Liver (tissue), 8 donors: ENCODE measurements at regions not wholly inside any gene's neighbourhood (a gene's known extent, or its start where the extent isn't known, plus 50 kb on each side); places are given as distances from the start of the nearest gene placed in this dataset.

Experiments
- DNase-seq: peaks from one replicate; pipeline ENCODE4 v3.0.0-alpha.2; 2017; ENCODE audit warnings: low spot score
- H3K27ac ChIP-seq, 2 donors: one replicate each; pipeline ENCODE4 v1.7.0; 2013; ENCODE audit warnings: inconsistent platforms in 2 of 2, low read length in 2 of 2, control low read depth in 1 of 2, low read depth in 1 of 2, mild to moderate bottlenecking in 1 of 2
- H3K27me3 ChIP-seq, 4 donors: one replicate each; pipeline versions ENCODE4 v1.6.1 to v1.7.0; 2013; ENCODE audit warnings: low read length in 3 of 4, inconsistent platforms in 1 of 4, mild to moderate bottlenecking in 1 of 4, moderate library complexity in 1 of 4; ENCODE audit not compliant: control insufficient read depth in 4 of 4, insufficient read depth in 4 of 4
- H3K36me3 ChIP-seq, 4 donors: one replicate each; pipeline versions ENCODE4 v1.6.1 to v1.7.0; 2013; ENCODE audit warnings: low read length in 3 of 4, mild to moderate bottlenecking in 3 of 4, low read depth in 1 of 4, moderate library complexity in 1 of 4; ENCODE audit not compliant: control insufficient read depth in 4 of 4, insufficient read depth in 3 of 4
- H3K4me1 ChIP-seq, 4 donors: one replicate each; pipeline versions ENCODE4 v1.6.1 to v1.7.0; 2013; ENCODE audit warnings: low read length in 3 of 4, mild to moderate bottlenecking in 3 of 4, moderate library complexity in 1 of 4; ENCODE audit not compliant: control insufficient read depth in 4 of 4, insufficient read depth in 4 of 4
- H3K4me3 ChIP-seq, 3 donors: one replicate each; pipeline versions ENCODE4 v1.6.1 to v1.7.0; 2013; ENCODE audit warnings: low read length in 3 of 3, control low read depth in 1 of 3, low read depth in 1 of 3, mild to moderate bottlenecking in 1 of 3
- H3K9ac ChIP-seq, 2 donors: one replicate each; pipeline ENCODE4 v1.7.0; 2013; ENCODE audit warnings: low read length in 2 of 2, mild to moderate bottlenecking in 2 of 2, moderate library complexity in 2 of 2, control low read depth in 1 of 2, low read depth in 1 of 2
- H3K9me3 ChIP-seq, 4 donors: one replicate each; pipeline versions ENCODE4 v1.6.1 to v1.7.0; 2013; ENCODE audit warnings: low read length in 3 of 4; ENCODE audit not compliant: control insufficient read depth in 4 of 4
- EGR1 ChIP-seq, 2 donors: IDR thresholded peaks; 2 replicates each; pipeline ENCODE4 v1.6.1; 2016 to 2018; ENCODE audit warnings: antibody characterized with exemption in 2 of 2, low read depth in 2 of 2
- FOXA1 ChIP-seq: IDR thresholded peaks from 2 replicates; pipeline ENCODE4 v1.6.1; 2016; ENCODE audit warnings: antibody characterized with exemption
- FOXA2 ChIP-seq: IDR thresholded peaks from 2 replicates; pipeline ENCODE4 v1.6.1; 2016; ENCODE audit warnings: antibody characterized with exemption
- HNF4A ChIP-seq, 2 donors: conservative IDR thresholded peaks; 2 replicates each; pipeline ENCODE4 v1.6.1; 2016; ENCODE audit warnings: antibody characterized with exemption in 2 of 2, mild to moderate bottlenecking in 2 of 2
- HNF4G ChIP-seq: IDR thresholded peaks from 2 replicates; pipeline ENCODE4 v1.6.1; 2016; ENCODE audit warnings: antibody characterized with exemption
- JUND ChIP-seq, 2 donors: IDR thresholded peaks; 2 replicates each; pipeline ENCODE4 v1.6.1; 2016; ENCODE audit warnings: antibody characterized with exemption in 2 of 2
- NR2F2 ChIP-seq: IDR thresholded peaks from 2 replicates; pipeline ENCODE4 v1.6.1; 2016; ENCODE audit warnings: antibody characterized with exemption
- RAD21 ChIP-seq, 2 donors: IDR thresholded peaks; 2 replicates each; pipeline ENCODE4 v1.6.1; 2016; ENCODE audit warnings: antibody characterized with exemption in 2 of 2, mild to moderate bottlenecking in 2 of 2
- RXRA ChIP-seq, 2 donors: IDR thresholded peaks; 2 replicates each; pipeline ENCODE4 v1.6.1; 2017 to 2018; ENCODE audit warnings: antibody characterized with exemption in 2 of 2, mild to moderate bottlenecking in 1 of 2
- SP1 ChIP-seq: IDR thresholded peaks from 2 replicates; pipeline ENCODE4 v1.6.1; 2018; ENCODE audit warnings: antibody characterized with exemption, mild to moderate bottlenecking
- TAF1 ChIP-seq: conservative IDR thresholded peaks from 2 replicates; pipeline ENCODE4 v1.6.1; 2016; ENCODE audit warnings: antibody characterized with exemption, mild to moderate bottlenecking
- YY1 ChIP-seq: IDR thresholded peaks from 2 replicates; pipeline ENCODE4 v1.6.1; 2016; ENCODE audit warnings: antibody characterized with exemption, mild to moderate bottlenecking
- WGBS: extraction: QIAGEN DNeasy Blood & Tissue Kit; methylation state at CpG from one replicate; pipeline ENCODE4 v1.1.7; 2013; 5-methylcytosine and 5-hydroxymethylcytosine counted together
- TF ChIP-seq, protein P1 (sequence below): IDR thresholded peaks from 2 replicates; pipeline ENCODE4 v1.6.1; 2016; ENCODE audit warnings: antibody characterized with exemption
- TF ChIP-seq, protein P2 (sequence below): IDR thresholded peaks from 2 replicates; pipeline ENCODE4 v1.6.1; 2016; ENCODE audit warnings: antibody characterized with exemption, mild to moderate bottlenecking
- TF ChIP-seq, protein P3 (sequence below): fragments of 150-350 bp; IDR thresholded peaks from 2 replicates; pipeline ENCODE4 v1.5.1; 2017; ENCODE audit warnings: improper control_type of control experiment, low read depth, low read length; ENCODE audit not compliant: missing input control
- TF ChIP-seq, protein P4 (sequence below): IDR thresholded peaks from 2 replicates; pipeline ENCODE4 v1.6.1; 2016; ENCODE audit warnings: antibody characterized with exemption
- donor health status: healthy.
- donor health status: healthy.
- donor health status: healthy.
- donor health status: healthy.
- donor health status: healthy.

DNA sequence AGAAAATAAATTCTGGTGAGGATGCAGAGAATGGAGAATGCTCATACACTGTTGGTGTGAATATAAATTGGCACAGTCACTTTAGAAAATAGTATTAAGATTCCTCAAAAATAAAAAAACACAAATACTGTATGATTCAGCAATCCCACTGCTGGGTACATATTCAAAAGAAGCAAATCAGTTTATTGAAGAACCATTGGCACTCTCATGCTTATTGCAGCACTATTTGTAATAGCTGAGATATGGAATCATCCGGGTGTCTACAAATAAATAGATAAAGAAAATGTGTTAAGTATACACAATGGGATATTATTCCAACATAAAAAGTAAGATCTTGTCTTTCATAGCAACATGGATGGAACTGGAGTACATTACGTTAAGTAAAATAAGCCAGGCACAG is 579.4 kb upstream of the SEL1L start:
- TF ChIP-seq RXRA (IDR thresholded peaks at IDR 0.05) (no peak), HNF4G (no peak), RAD21 (IDR thresholded peaks at IDR 0.05) (no peak), JUND (IDR thresholded peaks at IDR 0.05) (no peak)
- TF ChIP-seq, protein P1, sequence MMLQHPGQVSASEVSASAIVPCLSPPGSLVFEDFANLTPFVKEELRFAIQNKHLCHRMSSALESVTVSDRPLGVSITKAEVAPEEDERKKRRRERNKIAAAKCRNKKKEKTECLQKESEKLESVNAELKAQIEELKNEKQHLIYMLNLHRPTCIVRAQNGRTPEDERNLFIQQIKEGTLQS, result no peak
- H3K4me3 ChIP-seq, result no peak overlapping the region
- WGBS, result 52% methylated on average over 2 of the region's 2 CpGs

DNA sequence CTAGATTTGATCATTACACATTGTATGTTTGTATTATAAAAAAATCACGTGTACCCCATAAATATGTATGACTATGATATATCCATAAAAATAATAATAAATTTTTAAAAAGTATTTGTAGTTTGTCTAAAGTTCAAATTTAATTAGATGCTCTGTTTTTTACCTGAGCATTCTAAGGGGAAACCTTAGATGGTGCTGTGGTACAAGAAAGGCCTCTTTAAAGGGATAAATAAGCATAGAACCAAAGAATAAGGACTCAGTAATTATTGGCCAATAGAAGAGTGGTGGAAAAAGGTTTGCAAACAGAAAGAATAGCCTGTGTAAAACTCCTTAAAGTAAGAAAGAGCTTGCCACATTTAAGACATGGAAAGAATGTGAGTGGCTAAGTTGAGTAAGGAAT is 580.1 kb upstream of the SEL1L start:
- WGBS, result 67% methylated on average over 1 of the region's 1 CpG
- Histone ChIP-seq H3K4me1 (peaks cover 1 to 21% (median 16%) of the 10 kb centered on the region in 4 donors), H3K27ac (no peak overlapping the region)

More for the DNA sequence above, 579.4 kb upstream of the SEL1L start:
- no peak overlapping the region for H3K9ac ChIP-seq
- no peaks in the 10 kb centered on the region for H3K36me3 ChIP-seq
- H3K27me3 ChIP-seq, result no peaks in the 10 kb centered on the region
- no peak overlapping the region for H3K27ac ChIP-seq
- H3K9me3 ChIP-seq, result peaks cover 0 to 2% (median 0%) of the 10 kb centered on the region in 4 donors
- DNase-seq, result no peak
- H3K4me1 ChIP-seq, result peaks cover 1 to 21% (median 16%) of the 10 kb centered on the region in 4 donors

DNA sequence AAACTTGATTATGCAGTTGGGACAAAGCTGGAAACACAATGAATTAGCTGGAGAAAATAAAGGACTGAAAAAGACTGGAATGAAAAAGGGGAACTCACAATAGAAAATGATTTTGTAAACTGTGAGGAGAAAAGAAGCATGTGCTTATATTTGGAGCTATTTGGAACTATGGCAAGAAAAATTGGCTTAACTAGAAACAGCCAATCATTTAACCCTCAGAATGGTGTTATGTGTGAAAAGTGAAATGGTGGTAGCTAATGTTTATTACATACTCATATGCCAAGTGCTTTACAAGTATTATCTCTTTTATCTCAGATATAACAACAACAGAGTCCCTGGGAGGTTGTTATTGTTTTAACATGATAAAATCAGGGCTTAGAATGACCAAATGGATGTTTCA is 583.1 kb upstream of the SEL1L start:
- peaks cover 1 to 17% (median 13%) of the 10 kb centered on the region in 4 donors for H3K4me1 ChIP-seq
- no peak overlapping the region for H3K4me3 ChIP-seq
- H3K9ac ChIP-seq, result no peak overlapping the region
- H3K27me3 ChIP-seq, result no peaks in the 10 kb centered on the region
- peaks cover 0 to 2% (median 0%) of the 10 kb centered on the region in 4 donors for H3K9me3 ChIP-seq
- no peak overlapping the region for H3K27ac ChIP-seq
- no peak for DNase-seq
- no peaks in the 10 kb centered on the region for H3K36me3 ChIP-seq
- TF ChIP-seq, protein P2, sequence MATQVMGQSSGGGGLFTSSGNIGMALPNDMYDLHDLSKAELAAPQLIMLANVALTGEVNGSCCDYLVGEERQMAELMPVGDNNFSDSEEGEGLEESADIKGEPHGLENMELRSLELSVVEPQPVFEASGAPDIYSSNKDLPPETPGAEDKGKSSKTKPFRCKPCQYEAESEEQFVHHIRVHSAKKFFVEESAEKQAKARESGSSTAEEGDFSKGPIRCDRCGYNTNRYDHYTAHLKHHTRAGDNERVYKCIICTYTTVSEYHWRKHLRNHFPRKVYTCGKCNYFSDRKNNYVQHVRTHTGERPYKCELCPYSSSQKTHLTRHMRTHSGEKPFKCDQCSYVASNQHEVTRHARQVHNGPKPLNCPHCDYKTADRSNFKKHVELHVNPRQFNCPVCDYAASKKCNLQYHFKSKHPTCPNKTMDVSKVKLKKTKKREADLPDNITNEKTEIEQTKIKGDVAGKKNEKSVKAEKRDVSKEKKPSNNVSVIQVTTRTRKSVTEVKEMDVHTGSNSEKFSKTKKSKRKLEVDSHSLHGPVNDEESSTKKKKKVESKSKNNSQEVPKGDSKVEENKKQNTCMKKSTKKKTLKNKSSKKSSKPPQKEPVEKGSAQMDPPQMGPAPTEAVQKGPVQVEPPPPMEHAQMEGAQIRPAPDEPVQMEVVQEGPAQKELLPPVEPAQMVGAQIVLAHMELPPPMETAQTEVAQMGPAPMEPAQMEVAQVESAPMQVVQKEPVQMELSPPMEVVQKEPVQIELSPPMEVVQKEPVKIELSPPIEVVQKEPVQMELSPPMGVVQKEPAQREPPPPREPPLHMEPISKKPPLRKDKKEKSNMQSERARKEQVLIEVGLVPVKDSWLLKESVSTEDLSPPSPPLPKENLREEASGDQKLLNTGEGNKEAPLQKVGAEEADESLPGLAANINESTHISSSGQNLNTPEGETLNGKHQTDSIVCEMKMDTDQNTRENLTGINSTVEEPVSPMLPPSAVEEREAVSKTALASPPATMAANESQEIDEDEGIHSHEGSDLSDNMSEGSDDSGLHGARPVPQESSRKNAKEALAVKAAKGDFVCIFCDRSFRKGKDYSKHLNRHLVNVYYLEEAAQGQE, result no peak
- TF ChIP-seq FOXA1 (no peak), TAF1 (no peak), EGR1 (IDR thresholded peaks at IDR 0.05; ENCODE audit: low read depth in 2 of 2) (no peak), RXRA (IDR thresholded peaks at IDR 0.05) (no peak), YY1 (no peak), NR2F2 (no peak), HNF4A (conservative IDR thresholded peaks at IDR 0.05) (no peak), SP1 (no peak), FOXA2 (no peak), JUND (IDR thresholded peaks at IDR 0.05) (no peak)
- TF ChIP-seq, protein P3, sequence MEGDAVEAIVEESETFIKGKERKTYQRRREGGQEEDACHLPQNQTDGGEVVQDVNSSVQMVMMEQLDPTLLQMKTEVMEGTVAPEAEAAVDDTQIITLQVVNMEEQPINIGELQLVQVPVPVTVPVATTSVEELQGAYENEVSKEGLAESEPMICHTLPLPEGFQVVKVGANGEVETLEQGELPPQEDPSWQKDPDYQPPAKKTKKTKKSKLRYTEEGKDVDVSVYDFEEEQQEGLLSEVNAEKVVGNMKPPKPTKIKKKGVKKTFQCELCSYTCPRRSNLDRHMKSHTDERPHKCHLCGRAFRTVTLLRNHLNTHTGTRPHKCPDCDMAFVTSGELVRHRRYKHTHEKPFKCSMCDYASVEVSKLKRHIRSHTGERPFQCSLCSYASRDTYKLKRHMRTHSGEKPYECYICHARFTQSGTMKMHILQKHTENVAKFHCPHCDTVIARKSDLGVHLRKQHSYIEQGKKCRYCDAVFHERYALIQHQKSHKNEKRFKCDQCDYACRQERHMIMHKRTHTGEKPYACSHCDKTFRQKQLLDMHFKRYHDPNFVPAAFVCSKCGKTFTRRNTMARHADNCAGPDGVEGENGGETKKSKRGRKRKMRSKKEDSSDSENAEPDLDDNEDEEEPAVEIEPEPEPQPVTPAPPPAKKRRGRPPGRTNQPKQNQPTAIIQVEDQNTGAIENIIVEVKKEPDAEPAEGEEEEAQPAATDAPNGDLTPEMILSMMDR, result no peak
- TF ChIP-seq, protein P1, result no peak
- TF ChIP-seq, protein P4, sequence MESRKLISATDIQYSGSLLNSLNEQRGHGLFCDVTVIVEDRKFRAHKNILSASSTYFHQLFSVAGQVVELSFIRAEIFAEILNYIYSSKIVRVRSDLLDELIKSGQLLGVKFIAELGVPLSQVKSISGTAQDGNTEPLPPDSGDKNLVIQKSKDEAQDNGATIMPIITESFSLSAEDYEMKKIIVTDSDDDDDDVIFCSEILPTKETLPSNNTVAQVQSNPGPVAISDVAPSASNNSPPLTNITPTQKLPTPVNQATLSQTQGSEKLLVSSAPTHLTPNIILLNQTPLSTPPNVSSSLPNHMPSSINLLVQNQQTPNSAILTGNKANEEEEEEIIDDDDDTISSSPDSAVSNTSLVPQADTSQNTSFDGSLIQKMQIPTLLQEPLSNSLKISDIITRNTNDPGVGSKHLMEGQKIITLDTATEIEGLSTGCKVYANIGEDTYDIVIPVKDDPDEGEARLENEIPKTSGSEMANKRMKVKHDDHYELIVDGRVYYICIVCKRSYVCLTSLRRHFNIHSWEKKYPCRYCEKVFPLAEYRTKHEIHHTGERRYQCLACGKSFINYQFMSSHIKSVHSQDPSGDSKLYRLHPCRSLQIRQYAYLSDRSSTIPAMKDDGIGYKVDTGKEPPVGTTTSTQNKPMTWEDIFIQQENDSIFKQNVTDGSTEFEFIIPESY, result no peak

More for the DNA sequence above, 580.1 kb upstream of the SEL1L start:
- no peak for DNase-seq
- no peak overlapping the region for H3K4me3 ChIP-seq
- no peaks in the 10 kb centered on the region for H3K27me3 ChIP-seq
- TF ChIP-seq, protein P3, result peak; percentile 22
- peak in 1 of 2 donors; percentile 22 for TF ChIP-seq HNF4A (conservative IDR thresholded peaks at IDR 0.05)
- no peak for TF ChIP-seq EGR1 (IDR thresholded peaks at IDR 0.05; ENCODE audit: low read depth in 2 of 2)
- no peak for TF ChIP-seq SP1
- no peak for TF ChIP-seq HNF4G
- peak; percentile 71 to 78 for TF ChIP-seq RAD21 (IDR thresholded peaks at IDR 0.05)
- peaks cover 0 to 2% (median 0%) of the 10 kb centered on the region in 4 donors for H3K9me3 ChIP-seq
- H3K36me3 ChIP-seq, result no peaks in the 10 kb centered on the region
- H3K9ac ChIP-seq, result no peak overlapping the region
